Cardiac muscle cell (in vitro differentiated cells and primary cell): ENCODE measurements at regions not wholly inside any gene's neighbourhood (a gene's known extent, or its start where the extent isn't known, plus 50 kb on each side); places are given as distances from the start of the nearest gene placed in this dataset.

Experiments
- DNase-seq, 2 donors: peaks; one replicate each; pipeline versions ENCODE4 v3.0.0 to v3.0.0-alpha.2; 2010 to 2017; ENCODE audit warnings: low read depth in 1 of 2, low spot score in 1 of 2
- H3K27ac ChIP-seq: fragments of 200-600 bp; sonication (generic); 2 replicates; pipeline ENCODE4 v1.5.1; 2016
- H3K27me3 ChIP-seq: fragments of 200-600 bp; sonication (generic); 2 replicates; pipeline ENCODE4 v1.6.0; 2016; ENCODE audit warnings: control low read depth
- H3K36me3 ChIP-seq: fragments of 200-600 bp; sonication (generic); 2 replicates; pipeline ENCODE4 v1.5.1; 2016; ENCODE audit warnings: control low read depth
- H3K4me1 ChIP-seq: fragments of 200-600 bp; sonication (generic); 2 replicates; pipeline ENCODE4 v1.8.1; 2017; ENCODE audit warnings: low read depth, mild to moderate bottlenecking, mixed run types
- H3K4me3 ChIP-seq: fragments of 200-600 bp; sonication (generic); 2 replicates; pipeline ENCODE4 v1.5.1; 2016; ENCODE audit warnings: mild to moderate bottlenecking
- H3K9me3 ChIP-seq: fragments of 200-600 bp; sonication (generic); 2 replicates; pipeline ENCODE4 v1.5.1; 2017; ENCODE audit warnings: low read depth, mild to moderate bottlenecking, control low read depth
- CTCF ChIP-seq: IDR thresholded peaks from 2 replicates; pipeline ENCODE4 v1.5.1; 2012; ENCODE audit warnings: low read depth, mild to moderate bottlenecking, low read length

DNA sequence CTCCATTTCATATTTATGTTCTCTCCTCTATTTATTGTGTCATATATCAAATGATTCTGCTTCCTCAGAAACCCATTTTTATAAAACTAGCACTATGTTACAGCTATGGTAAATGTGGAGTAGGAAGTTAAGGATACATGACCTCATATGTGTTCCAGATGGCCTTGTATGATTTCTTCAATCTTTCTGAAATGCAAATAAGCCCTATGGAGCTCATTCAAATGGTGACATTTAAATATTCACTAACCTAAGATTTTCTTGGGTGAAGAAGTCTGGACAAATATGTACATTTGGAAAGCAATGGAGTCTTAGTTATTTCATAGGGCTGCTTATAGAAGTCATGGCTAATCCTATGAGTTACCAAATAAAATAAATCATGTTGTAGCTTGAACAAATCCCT, 782.5 kb downstream of the STPG2 start:
- DNase-seq, result no peak
- H3K9me3 ChIP-seq, result no peaks in the 10 kb centered on the region
- no peaks in the 10 kb centered on the region for H3K4me1 ChIP-seq
- TF ChIP-seq CTCF, result no peak
- H3K36me3 ChIP-seq, result no peaks in the 10 kb centered on the region
- H3K27me3 ChIP-seq, result no peaks in the 10 kb centered on the region
- no peak overlapping the region for H3K27ac ChIP-seq
- no peak overlapping the region for H3K4me3 ChIP-seq

- no peaks in the 10 kb centered on the region for H3K27me3 ChIP-seq
- no peak overlapping the region for H3K27ac ChIP-seq
- H3K4me3 ChIP-seq, result no peak overlapping the region
- no peaks in the 10 kb centered on the region for H3K9me3 ChIP-seq
- DNase-seq, result peak in 1 of 2 donors; percentile 18
- TF ChIP-seq CTCF, result no peak
- H3K4me1 ChIP-seq, result no peaks in the 10 kb centered on the region
- H3K36me3 ChIP-seq, result no peaks in the 10 kb centered on the region
Measured at GRCh38 chr4:97367878-97368277, 775.4 kb downstream of the STPG2 start.

- Histone ChIP-seq H3K27me3 (no peaks in the 10 kb centered on the region), H3K36me3 (no peaks in the 10 kb centered on the region), H3K27ac (no peak overlapping the region), H3K9me3 (no peaks in the 10 kb centered on the region), H3K4me1 (no peaks in the 10 kb centered on the region), H3K4me3 (no peak overlapping the region)
- no peak for TF ChIP-seq CTCF
- DNase-seq, result no peak
Measured at GRCh38 chr4:97370568-97370967, 772.7 kb downstream of the STPG2 start.

GRCh38 chr4:97374526-97374925, 768.8 kb downstream of the STPG2 start:
- Histone ChIP-seq H3K27me3 (no peaks in the 10 kb centered on the region), H3K4me1 (no peaks in the 10 kb centered on the region), H3K27ac (no peak overlapping the region), H3K4me3 (no peak overlapping the region), H3K9me3 (no peaks in the 10 kb centered on the region), H3K36me3 (no peaks in the 10 kb centered on the region)
- DNase-seq, result no peak
- no peak for TF ChIP-seq CTCF

DNA sequence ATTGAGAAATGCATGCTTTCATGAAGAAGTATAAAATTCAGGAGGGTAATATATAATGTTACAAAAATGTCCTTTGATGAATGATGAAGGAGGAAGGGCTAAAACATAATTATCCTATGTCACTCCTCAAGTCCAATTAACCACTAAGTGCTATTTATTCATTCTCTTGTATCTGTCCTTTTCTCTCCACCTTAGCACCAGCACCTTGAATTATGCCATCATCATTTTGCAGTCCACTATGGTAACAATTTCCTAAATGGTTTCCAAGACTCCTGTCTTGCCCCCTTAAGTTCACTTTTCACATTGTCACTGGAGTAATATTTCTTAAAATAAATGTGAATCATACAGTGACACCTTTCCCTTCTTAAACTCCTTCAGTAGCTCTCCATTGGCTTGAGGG, 756.3 kb downstream of the STPG2 start:
- Histone ChIP-seq H3K4me1 (no peaks in the 10 kb centered on the region), H3K9me3 (no peaks in the 10 kb centered on the region)
- no peak for TF ChIP-seq CTCF

DNA sequence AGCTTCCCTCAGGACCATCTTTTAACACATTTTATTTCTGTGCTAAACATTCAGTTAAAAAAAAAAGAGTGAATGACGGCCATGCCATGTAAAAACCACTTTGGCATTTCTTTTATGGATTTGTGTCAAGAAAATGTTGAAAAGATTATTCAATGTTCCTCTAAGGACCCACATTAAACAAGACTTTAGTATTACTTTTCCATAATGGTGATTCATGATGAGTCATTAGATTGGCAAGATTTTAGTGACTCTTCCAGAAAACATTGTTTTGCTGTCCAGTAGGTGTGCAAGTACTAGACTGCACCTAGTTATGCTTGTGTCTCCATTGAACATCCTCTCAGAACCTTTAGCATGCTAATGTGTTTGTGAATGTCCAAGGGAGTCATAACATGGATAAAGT, 748.6 kb downstream of the STPG2 start:
- Histone ChIP-seq H3K9me3 (no peaks in the 10 kb centered on the region), H3K27me3 (no peaks in the 10 kb centered on the region), H3K36me3 (no peaks in the 10 kb centered on the region), H3K27ac (no peak overlapping the region), H3K4me3 (no peak overlapping the region), H3K4me1 (no peaks in the 10 kb centered on the region)
- no peak for TF ChIP-seq CTCF
- DNase-seq, result no peak

More for the DNA sequence above, 756.3 kb downstream of the STPG2 start:
- Histone ChIP-seq H3K27ac (no peak overlapping the region), H3K36me3 (no peaks in the 10 kb centered on the region), H3K4me3 (no peak overlapping the region), H3K27me3 (no peaks in the 10 kb centered on the region)
- DNase-seq, result no peak
